IPS-NIHi11 (cell line): ENCODE measurements at regions not wholly inside any gene's neighbourhood (a gene's known extent, or its start where the extent isn't known, plus 50 kb on each side); places are given as distances from the start of the nearest gene placed in this dataset.

Experiments used
- DNase-seq: peaks from one replicate; pipeline ENCODE4 v3.0.0; 2012; ENCODE audit warnings: mixed read lengths, low spot score

DNA sequence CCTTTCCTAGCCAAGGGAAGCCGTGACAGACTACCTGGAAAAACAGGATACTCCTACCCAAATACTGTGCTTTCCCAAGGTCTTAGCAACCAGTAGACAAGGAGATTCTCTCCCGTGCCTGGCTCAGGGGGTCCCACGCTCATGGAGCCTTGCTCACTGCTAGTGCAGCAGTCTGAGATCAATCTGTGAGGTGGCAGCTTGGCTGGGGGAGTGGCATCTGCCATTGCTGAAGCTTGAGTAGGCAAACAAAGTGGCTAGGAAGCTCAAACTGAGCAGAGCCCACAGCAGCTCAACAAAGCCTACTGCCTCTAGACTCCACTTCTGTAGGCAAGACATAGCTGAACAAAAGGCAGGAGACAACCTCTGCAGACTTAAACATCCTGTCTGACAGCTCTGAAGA lies 177.1 kb downstream of the PARM1 start:
- no peak for DNase-seq

GRCh38 chr4:75107755-75108612 lies 175.1 kb downstream of the PARM1 start:
- DNase-seq = no peak

DNA sequence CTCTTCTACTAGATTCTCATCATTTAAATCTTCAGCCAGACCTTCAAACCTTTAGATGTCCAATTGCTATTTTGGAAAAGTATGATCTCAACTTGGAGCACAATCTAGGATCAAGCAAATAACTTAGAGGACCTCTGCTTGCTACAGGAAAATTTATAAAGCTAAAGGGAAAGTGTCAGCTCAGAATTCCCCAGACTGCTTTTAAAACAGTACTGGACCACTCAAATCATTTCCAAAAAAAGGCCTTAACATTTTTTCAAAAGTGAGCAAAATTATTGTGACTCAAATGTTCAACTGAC lies 169.8 kb downstream of the PARM1 start:
- DNase-seq = no peak

- DNase-seq = no peak
These were observed 169.2 kb downstream of the PARM1 start for GRCh38 chr4:75101906-75102786.
